Endodermal cell (in vitro differentiated cells): ENCODE measurements at regions not wholly inside any gene's neighbourhood (a gene's known extent, or its start where the extent isn't known, plus 50 kb on each side); places are given as distances from the start of the nearest gene placed in this dataset.

Experiments
- DNase-seq: peaks from one replicate; pipeline ENCODE4 v3.0.0-alpha.2; 2017
- H3K27ac ChIP-seq: 2 replicates; pipeline ENCODE4 v1.5.1; 2013; ENCODE audit warnings: mild to moderate bottlenecking, low read depth, low read length, moderate library complexity
- H3K27me3 ChIP-seq: 2 replicates; pipeline ENCODE4 v1.6.1; 2013; ENCODE audit warnings: mild to moderate bottlenecking, low read length, moderate library complexity; ENCODE audit not compliant: insufficient read depth, control insufficient read depth, poor library complexity, severe bottlenecking
- H3K36me3 ChIP-seq: 2 replicates; pipeline ENCODE4 v1.7.0; 2013; ENCODE audit warnings: mild to moderate bottlenecking, low read length, moderate library complexity; ENCODE audit not compliant: control insufficient read depth, insufficient read depth
- H3K4me1 ChIP-seq: one replicate; pipeline ENCODE4 v1.7.0; 2013; ENCODE audit warnings: low read length; ENCODE audit not compliant: control insufficient read depth, insufficient read depth
- H3K4me3 ChIP-seq: 2 replicates; pipeline ENCODE4 v1.5.1; 2013; ENCODE audit warnings: mild to moderate bottlenecking, low read length, moderate library complexity
- H3K9ac ChIP-seq: 2 replicates; pipeline ENCODE4 v1.6.1; 2013; ENCODE audit warnings: mild to moderate bottlenecking, low read length, moderate library complexity; ENCODE audit not compliant: poor library complexity, severe bottlenecking; ENCODE audit errors: extremely low read depth
- H3K9me3 ChIP-seq: 2 replicates; pipeline ENCODE4 v1.6.1; 2013; ENCODE audit warnings: mild to moderate bottlenecking, low read length, moderate library complexity; ENCODE audit not compliant: control insufficient read depth
- H3K27ac Mint-ChIP-seq: 2 replicates; pipeline ENCODE4 v1.8.0; 2020; ENCODE audit warnings: mixed read lengths
- H3K27me3 Mint-ChIP-seq: 2 replicates; pipeline ENCODE4 v1.8.0; 2021; ENCODE audit warnings: mild to moderate bottlenecking, mixed read lengths; ENCODE audit not compliant: insufficient read depth
- H3K36me3 Mint-ChIP-seq: 2 replicates; pipeline ENCODE4 v1.8.0; 2020; ENCODE audit warnings: low read depth, mixed read lengths
- H3K4me1 Mint-ChIP-seq: 2 replicates; pipeline ENCODE4 v1.8.0; 2020; ENCODE audit warnings: mixed read lengths
- H3K4me3 Mint-ChIP-seq: 2 replicates; pipeline ENCODE4 v1.8.0; 2020; ENCODE audit warnings: mild to moderate bottlenecking, moderate library complexity, mixed read lengths
- H3K9me3 Mint-ChIP-seq: 2 replicates; pipeline ENCODE4 v1.8.0; 2020; ENCODE audit warnings: mild to moderate bottlenecking, mixed read lengths
- WGBS, 2 experiments: methylation state at CpG; one replicate each; pipeline versions ENCODE4 v1.1.5 to v1.1.7; 2013; ENCODE audit warnings: missing lambda C conversion rate in 2 of 2, mixed read lengths in 1 of 2; ENCODE audit not compliant: insufficient coverage in 1 of 2, insufficient read length in 1 of 2; 5-methylcytosine and 5-hydroxymethylcytosine counted together
- TF ChIP-seq, protein P1 (sequence below): fragments of 200-600 bp; sonication (generic); conservative IDR thresholded peaks from 2 replicates; pipeline ENCODE4 v1.5.0; 2021; ENCODE audit warnings: antibody characterized with exemption, mild to moderate bottlenecking

DNA sequence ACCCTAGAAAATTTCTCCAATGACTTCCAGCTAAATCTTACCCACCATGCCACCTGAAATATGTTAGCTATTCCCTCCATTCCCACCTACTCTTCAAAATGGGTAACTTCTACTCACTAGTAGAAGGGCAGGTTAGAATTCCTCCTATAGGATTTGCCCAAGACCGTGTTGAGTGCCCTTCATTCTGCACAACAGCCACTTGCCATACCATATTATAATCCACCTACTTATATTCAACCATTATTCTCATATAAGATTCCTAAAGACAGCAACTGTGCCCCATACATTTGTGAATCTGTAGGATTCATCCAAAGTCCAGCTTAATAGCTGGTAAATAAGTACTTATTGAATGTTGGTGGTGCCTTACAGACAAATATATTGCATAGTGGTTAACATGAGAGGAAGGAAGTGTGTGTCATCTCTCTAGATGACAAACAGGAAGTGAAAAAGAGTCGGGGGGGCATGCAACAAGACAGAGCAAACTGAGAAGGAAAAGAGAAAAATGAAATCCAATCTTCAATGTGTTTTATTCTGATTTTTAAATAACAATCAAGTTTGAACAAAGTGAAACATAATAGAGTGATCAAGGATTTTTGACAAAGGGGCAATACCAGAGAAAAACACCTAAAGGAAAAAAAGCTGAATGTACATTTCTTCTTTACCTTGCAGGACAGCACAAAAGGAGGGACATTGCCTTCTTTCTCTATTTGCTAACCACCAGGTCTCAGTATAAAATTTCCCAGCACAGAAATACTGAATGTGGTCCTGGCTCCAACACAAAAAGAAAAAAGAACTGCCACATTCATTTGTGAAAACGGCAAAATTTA, 389.3 kb upstream of the USP15 start:
- WGBS, 2 experiments: 83 to 93% methylated on average over 2 to 3 of the region's 3 CpGs
- no peaks in the 10 kb centered on the region for H3K36me3 Mint-ChIP-seq
- TF ChIP-seq, protein P1, sequence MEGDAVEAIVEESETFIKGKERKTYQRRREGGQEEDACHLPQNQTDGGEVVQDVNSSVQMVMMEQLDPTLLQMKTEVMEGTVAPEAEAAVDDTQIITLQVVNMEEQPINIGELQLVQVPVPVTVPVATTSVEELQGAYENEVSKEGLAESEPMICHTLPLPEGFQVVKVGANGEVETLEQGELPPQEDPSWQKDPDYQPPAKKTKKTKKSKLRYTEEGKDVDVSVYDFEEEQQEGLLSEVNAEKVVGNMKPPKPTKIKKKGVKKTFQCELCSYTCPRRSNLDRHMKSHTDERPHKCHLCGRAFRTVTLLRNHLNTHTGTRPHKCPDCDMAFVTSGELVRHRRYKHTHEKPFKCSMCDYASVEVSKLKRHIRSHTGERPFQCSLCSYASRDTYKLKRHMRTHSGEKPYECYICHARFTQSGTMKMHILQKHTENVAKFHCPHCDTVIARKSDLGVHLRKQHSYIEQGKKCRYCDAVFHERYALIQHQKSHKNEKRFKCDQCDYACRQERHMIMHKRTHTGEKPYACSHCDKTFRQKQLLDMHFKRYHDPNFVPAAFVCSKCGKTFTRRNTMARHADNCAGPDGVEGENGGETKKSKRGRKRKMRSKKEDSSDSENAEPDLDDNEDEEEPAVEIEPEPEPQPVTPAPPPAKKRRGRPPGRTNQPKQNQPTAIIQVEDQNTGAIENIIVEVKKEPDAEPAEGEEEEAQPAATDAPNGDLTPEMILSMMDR: no peak
- H3K4me1 ChIP-seq: peaks cover 3% of the 10 kb centered on the region
- no peaks in the 10 kb centered on the region for H3K9me3 ChIP-seq
- no peak overlapping the region for H3K27ac Mint-ChIP-seq
- H3K4me3 Mint-ChIP-seq: no peak overlapping the region
- H3K9ac ChIP-seq: no peak overlapping the region
- H3K36me3 ChIP-seq: no peaks in the 10 kb centered on the region
- no peaks in the 10 kb centered on the region for H3K27me3 Mint-ChIP-seq
- no peak for DNase-seq
- peaks cover 6% of the 10 kb centered on the region for H3K4me1 Mint-ChIP-seq
- H3K4me3 ChIP-seq: no peak overlapping the region
- no peak overlapping the region for H3K27ac ChIP-seq
- no peaks in the 10 kb centered on the region for H3K27me3 ChIP-seq
- H3K9me3 Mint-ChIP-seq: no peaks in the 10 kb centered on the region

GRCh38 chr12:61871485-61871810, 388.8 kb upstream of the USP15 start:
- 92 to 93% methylated on average over 3 to 4 of the region's 5 CpGs for WGBS, 2 experiments

DNA sequence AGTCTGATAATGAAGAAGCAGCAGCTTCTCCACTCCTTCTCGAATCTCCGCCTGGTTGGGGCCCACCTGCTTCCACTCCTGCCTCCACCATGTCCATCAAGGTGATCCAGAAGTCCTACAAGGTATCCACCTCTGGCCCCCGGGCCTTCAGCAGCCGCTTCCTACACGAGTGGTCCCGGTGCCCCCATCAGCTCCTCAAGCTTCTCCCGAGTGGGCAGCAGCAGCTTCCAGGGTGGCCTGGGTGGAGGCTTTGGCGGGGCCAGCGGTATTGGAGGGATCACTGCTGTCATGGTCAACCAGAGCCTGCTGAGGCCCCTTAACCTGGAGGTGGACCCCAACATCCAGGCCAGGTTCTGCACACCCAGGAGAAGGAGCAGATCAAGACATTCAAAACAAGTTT, 381.0 kb upstream of the USP15 start:
- Histone ChIP-seq H3K36me3 (no peaks in the 10 kb centered on the region), H3K27me3 (no peaks in the 10 kb centered on the region), H3K9me3 (no peaks in the 10 kb centered on the region), H3K9ac (no peak overlapping the region), H3K27ac (no peak overlapping the region), H3K4me3 (no peak overlapping the region), H3K4me1 (peaks cover 5% of the 10 kb centered on the region)
- Mint-ChIP-seq H3K36me3 (no peaks in the 10 kb centered on the region), H3K27me3 (no peaks in the 10 kb centered on the region), H3K9me3 (no peaks in the 10 kb centered on the region), H3K4me1 (peaks cover 6% of the 10 kb centered on the region), H3K4me3 (no peak overlapping the region), H3K27ac (no peak overlapping the region)
- no peak for DNase-seq
- 90 to 96% methylated on average over 8 to 9 of the region's 9 CpGs for WGBS, 2 experiments
- TF ChIP-seq, protein P1: no peak

More at GRCh38 chr12:61871485-61871810, 388.8 kb upstream of the USP15 start:
- H3K27ac ChIP-seq: no peak overlapping the region
- H3K4me3 ChIP-seq: no peak overlapping the region
- Mint-ChIP-seq H3K36me3 (no peaks in the 10 kb centered on the region), H3K27ac (no peak overlapping the region), H3K9me3 (no peaks in the 10 kb centered on the region), H3K27me3 (no peaks in the 10 kb centered on the region), H3K4me3 (no peak overlapping the region), H3K4me1 (peaks cover 6% of the 10 kb centered on the region)
- TF ChIP-seq, protein P1: no peak
- H3K36me3 ChIP-seq: no peaks in the 10 kb centered on the region
- DNase-seq: no peak
- H3K9me3 ChIP-seq: no peaks in the 10 kb centered on the region
- H3K9ac ChIP-seq: no peak overlapping the region
- H3K27me3 ChIP-seq: no peaks in the 10 kb centered on the region
- peaks cover 5% of the 10 kb centered on the region for H3K4me1 ChIP-seq
